SKM-1 treated with dmso at 0.1 percent for 144 hours (cell line): ENCODE measurements at regions not wholly inside any gene's neighbourhood (a gene's known extent, or its start where the extent isn't known, plus 50 kb on each side); places are given as distances from the start of the nearest gene placed in this dataset.

Source experiments
- DNase-seq: peaks from one replicate; lab custom pipeline; 2025; ENCODE audit not compliant: unreplicated experiment; lab: John Stamatoyannopoulos, UW

DNA sequence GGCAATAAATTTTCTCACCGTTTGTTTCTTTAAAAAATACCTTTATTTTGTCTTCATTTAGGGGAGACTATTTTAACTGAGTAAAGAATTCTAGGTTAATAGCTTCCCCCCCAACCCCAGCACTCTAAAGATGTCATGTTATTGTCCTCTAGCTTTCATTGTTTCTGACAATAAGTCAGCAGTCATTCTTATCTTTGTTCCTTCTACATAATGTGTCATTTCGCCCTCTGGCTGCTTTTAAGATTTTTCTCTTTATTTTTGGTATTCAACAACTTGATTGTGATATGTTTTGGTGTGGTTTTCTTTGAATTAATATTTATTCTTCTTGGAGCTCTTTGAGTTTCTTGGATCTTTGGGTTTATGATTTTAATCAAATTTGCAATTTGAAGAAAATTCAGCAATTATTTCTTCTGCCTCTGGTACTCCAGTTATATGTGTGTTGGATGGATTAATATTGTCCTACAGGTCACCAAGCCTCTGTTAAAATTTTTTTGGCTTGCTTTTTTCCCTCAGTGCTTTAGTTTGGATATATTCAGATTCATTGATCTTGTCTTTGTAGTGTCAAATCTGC, 64.6 kb upstream of the ELN start:
- no peak for DNase-seq

DNA sequence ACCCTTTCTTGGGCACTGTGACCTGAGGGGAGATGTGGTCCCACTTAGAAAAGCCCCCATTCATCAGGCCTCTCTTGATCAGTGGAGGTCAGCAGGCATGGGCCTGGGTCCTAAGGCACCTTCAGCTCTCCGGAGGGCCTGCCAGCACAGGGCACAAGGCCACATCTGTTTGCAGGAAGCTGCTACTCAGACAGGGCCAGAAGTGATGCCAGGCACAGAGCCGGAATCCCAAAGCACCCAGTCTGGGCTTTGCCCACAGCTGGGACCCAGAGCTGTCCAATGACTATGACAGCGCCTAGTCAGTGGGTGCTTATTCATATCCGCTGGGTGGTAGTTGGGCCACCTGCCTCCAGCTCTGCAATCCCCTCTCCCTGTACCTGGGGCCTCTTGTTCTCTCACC, 63.2 kb upstream of the ELN start:
- DNase-seq = no peak

DNA sequence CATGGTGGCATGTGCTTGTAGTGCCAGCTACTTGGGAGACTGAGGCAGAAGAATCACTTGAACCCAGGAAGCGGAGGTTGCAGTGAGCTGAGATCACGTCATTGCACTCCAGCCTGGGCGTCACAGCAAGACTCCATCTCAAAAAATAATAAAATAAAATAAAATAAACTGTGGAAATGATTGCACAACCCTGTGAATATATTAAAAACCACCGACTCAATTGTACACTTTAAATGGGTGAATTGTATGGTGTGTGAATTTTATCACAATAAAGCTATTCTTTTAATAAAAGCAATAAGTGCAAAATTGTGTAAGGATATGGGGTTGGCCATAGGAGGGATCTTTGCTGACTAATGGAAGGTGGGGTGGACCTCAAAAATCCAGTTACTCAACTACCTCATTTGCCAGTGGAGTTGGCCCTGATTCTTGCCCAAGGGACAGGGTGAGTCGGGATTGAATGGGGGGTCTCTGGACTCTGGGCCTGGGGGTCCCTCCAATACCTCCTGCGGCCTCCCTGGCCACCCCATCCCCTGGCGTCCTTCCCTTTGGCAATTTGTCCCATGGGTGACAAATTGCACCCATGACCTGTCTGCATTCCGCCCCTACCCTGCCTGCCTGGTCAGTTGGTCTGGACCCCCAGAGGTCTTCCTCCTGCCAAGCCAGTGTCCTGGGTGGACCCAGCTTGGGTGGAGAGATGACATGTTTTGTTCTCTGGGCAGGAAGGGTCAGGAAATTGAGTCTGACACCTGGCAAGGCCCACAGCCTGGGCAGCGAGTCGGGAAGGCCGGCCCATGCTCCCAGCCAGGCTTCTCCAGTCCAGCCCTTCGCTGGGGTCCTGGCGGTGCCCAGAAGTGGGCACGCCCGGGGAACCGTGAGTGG, 61.7 kb upstream of the ELN start:
- DNase-seq = no peak

DNA sequence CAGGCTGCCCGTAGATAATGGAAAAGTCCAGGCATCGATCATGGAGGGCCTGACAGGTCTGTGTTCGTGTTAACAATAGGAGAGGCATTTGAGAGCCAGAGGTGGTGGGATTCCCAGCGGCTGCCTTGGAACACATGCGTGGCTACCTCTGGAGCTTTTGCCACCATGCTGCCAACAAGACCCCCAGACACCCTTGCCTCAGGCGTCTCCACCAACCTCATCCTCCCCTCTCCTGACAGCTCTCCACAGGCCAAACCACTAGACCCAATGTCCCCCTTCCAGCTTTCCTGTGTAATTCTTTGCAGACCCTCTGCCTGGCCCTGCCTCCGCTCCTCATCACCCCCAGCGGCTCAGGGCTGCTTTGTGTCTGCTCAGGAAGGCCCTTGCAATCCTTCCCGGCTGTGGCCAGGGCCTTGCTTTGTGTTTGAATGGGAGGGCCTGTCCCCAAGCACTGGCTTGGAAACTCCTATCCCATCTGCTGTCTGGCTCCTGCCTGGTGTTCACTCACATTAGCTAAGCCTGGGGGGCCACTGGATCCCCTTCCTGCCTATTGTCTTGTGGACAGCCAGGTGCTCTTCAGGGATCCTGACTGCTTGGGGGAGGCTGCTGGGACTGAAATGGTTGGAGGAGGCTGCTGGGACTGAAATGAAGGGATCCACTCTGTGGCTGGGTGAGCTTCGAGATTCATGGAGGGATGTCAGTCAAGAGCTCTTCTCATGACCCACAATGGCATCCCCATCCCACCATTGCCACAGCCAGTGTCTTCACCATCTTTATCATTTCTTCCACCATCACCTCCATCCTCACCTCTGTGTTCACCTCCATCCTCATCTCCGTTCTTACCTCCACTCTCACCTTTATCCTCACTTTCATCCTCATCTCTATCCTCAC, 60.8 kb upstream of the ELN start:
- no peak for DNase-seq

DNA sequence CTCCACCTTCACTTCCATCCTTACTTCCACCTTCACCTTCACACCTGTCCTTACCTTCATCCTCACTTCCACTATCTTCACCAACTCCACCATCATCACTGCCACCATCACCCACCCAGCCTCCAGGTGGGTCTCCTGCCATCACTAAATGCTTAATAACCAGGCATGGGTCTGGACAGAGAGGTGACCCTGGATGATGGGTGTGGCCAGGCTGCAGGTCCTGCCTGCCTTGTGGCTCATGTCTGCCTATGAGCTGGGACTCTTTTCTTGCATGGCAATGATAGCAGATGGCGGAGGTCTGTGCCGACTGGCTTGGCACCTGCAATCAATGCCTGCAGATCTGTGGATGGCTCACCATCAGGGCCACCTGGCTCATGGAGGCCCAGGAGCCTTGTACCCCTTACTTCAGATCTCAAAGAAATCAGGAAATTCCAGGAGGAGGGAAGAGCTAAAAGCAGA, 60.1 kb upstream of the ELN start:
- DNase-seq = no peak

DNA sequence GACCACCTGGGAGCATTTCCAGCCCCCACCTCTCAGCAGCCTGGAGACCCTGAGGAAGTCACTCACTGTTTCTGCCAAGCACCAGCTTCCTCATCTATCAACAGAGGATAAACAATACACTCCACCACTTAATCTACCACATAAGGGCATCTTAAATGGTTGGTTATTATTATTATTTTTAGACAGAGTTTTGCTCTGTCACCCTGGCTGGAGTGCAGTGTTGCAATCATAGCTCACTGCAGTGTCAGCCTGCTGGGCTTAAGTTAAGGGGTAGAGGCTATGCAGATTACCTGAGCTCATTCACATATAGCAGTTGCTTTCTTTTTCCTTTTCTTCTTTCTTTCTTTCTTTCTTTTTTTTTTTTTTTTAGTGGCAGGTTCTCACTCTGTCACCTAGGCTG, 59.5 kb upstream of the ELN start:
- no peak for DNase-seq

DNA sequence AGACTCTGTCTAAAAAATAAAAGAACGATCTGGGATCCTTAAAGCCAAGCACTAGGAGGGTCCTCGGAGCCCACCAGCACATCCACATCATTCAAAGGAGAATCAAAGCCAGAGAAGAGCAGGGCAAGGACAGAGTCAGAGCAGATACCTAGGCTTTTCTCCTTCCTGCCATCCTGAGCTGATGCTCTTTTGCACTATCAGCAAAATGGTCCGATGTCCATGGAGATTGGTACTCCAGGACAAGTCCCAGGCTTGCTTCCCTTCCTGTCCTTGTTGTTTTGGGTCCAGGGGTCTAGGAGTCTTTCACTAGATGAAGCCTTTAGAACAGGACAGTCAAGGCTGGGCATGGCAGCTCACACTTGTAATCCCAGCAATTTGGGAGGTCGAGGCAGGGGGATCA, 58.0 kb upstream of the ELN start:
- no peak for DNase-seq

DNA sequence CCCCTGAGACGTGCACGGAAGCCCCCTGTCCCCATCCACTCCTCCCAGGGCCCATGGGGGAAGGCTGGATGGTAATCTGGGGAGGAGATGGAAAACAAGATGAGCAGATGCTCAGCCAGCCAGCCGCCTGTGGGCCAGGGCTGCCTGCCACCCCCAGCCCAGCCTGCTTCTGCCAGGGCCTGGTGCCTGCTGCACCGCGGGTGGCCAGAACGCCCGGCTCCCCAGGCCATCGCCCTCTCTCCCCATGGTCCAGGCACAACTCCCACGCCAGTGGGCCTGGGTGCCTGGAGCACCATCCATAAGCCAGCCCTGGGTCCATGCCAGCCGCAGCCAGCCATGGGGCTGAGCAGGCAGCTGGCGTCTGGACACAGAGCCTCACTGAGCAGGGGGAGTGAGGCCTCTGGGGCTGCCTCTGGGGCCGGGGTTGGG, 57.2 kb upstream of the ELN start:
- DNase-seq = no peak

DNA sequence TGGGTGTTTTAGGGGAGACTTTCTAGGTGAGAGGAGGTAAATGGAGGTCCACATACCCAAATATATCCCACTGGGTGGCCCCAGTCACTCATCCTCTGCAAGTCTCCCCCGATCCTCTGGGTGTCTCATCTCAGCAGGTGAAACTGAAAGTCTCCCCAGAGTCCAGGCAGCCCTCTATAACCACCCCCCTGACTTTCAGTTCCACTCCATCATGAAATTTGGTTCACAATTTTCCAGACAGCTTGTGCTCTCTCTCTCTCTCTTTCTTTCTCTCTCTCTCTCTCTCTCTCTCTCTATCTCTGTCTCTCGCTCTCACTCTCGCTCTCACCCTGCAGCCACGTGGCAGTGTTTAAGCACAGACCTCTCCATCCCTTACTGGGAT, 56.7 kb upstream of the ELN start:
- DNase-seq = no peak

DNA sequence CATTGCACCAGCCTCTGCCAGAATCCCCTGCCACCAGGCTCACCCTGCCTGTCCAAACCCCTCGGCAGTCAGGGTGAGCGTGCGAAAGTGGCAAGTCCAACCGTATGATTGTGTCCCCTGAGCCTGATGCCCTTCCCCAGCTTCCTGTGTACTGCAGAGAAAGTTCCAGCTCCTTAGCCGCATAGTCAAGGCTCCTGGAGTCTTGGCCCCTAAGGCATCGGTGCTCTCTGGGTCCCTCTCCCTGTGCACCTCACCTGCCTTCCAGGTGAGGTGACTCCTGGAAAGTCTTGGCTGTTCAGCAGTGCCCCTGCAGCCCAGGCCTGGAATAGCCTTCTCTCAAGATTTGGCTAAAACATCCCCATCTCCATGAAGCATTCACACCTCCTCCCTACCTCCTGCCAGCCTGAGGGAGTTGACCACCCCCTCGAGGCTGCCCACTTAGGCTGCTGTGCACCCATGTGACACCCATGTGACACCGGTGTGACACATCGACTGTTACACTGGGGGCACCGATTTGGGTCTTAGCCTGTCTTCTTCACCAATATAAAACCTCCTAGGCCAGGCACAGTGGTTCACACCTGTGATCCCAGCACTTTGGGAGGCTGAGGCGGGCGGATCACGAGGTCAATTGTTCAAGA, 56.1 kb upstream of the ELN start:
- DNase-seq = no peak

DNA sequence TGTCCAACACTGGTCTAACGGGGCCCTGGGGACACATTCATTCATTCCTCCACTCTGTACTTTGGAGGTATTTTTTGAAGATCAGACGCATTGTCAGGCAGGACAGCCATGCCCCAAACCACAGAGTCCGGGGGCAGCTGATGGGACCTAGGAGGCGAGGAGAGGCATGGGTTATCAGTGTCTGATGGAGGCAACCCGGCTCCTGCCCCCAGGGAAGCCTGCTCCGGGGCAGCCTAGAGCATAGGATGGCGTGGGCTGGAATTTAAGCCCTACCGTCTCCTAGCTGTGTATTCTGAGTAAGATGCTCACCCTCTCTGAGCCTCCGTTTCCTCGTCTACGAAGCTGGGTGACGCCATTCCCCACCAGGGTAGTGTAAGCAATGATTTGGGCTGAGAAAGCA, 55.4 kb upstream of the ELN start:
- no peak for DNase-seq

DNA sequence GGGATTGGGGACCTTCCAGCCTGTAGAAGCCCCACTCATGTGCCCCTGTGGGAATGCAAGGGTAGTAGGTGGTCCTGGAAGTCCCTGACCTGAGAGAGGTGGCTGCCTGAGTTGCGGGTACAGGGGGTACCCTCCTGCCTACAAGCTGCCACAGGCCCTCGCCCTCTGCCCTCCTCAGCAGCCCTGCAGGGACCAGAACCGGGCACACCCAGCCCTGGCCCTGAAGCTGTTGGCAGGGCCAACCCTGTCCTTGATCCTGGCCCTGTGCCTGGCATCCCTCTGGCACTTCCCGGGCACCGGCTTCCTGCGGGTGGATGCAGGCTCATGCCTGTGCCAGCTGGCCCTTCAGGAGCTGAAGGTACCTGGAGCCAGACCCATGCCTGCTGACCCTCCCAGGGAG, 54.9 kb upstream of the ELN start:
- no peak for DNase-seq

DNA sequence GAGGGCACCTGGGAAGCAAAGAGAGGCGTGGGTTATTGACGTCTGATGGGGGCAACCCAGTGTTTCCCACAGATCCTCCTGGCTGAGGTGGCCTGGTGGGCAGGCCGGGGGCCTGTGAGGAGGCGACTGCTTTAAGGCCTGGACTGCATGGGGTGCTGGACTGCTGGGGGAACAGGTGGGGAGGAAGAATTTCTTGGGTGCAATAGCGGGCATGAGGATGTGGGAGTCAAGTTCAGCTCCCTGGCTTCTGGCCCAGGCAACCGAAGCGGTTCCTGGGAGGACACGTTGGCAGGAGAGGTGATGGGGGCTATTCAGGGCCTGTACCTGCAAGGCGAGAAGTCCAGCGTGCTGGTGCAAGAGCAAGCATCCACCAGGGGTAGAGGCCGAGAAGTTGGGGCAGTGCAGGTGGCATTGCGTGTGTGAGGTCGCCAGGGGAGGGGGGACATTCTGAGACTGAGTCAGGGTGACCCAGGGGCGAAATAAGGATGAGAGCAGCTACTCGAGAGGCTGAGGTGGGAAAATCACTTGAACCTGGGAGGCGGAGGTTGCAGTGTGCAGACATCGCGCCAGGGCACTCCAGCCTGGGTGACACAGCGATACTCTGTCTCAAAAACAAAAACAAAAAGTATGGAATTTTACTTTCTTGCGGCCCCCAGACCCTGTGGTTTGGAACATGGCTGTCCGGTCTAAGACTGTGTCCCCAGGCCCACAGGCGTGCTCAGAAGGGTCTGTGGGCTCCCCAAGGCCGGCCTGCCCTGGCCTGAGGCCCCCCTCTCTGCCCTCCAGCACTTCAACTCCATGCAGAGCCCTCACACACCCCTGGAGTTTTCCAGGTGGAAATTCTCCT, 53.6 kb upstream of the ELN start:
- no peak for DNase-seq

DNA sequence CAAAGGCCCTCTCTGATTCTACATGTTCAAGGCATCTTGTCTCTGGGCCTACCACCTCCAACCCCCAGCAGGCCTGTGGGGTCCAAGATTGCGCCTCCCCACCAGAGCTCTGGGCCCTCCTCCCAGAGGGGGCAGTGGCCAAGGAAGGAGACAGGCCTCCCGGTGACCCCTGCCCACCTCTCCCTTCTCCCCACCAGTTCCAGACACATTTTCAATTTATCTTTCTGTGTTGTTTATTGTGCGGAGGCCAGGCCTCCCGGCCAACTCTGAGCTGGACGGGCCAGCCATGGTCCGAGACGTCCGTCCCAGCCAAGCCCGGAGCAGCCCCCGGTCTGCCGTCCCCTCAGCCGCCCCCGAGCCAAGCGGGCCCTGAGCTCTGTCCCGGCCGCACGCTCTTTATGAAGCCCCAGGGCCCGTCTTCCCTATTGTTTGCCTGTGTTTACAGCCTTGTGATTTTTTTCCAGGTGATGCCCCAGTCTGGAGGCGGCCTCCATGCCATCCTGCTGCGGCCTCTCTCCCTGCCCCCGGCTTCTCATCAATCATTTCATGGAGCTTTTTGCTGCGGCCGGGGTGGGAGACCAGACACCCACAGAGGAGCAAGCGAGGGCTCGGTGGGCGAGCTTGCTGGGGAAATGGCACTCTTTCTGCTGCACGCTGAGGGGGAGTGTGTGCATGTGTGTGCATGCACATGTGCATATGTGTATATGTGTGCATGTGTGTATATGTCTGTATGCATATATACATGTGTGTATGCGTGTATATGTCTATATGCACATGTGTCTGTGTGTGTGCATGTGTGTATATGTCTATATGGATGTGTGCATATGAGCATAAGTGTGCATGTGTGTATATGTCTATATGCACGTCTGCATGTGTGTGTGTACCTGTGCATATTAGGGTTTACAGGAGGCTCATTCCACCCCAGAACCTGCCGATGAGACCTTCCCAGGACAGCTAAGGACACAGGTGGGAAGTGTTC, 52.7 kb upstream of the ELN start:
- DNase-seq = no peak

DNA sequence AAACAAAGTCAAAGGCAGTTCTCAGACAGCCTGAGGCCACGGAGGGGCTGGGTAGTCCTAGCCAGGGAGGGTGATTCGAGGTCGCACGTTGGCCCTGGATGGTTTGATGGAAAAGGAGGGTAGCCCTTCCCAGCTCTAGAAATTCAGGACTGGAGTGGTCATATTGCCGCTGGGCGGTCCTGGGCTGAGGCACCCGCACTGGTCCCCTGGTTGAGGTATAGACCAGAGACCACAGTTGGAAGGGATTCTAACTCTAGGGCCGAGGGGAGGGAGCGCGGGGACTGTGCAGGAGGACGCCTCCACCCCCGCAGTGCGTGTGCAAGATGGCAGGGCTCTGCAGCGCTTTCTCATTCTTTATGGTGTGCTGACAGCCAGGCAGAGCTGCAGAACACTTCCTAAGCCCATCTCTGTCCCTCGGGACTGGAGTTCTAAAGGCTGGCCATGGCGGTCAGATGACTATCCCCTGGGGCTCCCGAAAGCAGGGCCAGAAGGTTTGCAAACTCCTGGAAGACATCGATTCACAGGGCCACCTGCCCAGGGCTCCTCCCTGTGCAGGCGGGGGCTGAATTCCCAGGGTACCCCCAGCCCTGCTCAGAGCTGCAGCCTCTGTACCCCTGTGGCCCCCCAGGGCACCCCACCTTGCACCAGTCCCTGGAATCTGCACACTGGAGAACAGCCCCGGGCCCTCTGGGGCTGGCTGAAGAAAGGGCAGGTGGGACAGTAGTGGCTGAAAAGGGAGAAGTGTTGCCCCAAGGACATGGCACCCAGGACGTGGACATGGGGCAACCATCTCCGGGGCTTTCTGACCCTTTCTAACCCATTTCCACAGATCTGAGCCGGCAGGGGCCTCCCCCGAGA, 51.0 kb upstream of the ELN start:
- DNase-seq = no peak

DNA sequence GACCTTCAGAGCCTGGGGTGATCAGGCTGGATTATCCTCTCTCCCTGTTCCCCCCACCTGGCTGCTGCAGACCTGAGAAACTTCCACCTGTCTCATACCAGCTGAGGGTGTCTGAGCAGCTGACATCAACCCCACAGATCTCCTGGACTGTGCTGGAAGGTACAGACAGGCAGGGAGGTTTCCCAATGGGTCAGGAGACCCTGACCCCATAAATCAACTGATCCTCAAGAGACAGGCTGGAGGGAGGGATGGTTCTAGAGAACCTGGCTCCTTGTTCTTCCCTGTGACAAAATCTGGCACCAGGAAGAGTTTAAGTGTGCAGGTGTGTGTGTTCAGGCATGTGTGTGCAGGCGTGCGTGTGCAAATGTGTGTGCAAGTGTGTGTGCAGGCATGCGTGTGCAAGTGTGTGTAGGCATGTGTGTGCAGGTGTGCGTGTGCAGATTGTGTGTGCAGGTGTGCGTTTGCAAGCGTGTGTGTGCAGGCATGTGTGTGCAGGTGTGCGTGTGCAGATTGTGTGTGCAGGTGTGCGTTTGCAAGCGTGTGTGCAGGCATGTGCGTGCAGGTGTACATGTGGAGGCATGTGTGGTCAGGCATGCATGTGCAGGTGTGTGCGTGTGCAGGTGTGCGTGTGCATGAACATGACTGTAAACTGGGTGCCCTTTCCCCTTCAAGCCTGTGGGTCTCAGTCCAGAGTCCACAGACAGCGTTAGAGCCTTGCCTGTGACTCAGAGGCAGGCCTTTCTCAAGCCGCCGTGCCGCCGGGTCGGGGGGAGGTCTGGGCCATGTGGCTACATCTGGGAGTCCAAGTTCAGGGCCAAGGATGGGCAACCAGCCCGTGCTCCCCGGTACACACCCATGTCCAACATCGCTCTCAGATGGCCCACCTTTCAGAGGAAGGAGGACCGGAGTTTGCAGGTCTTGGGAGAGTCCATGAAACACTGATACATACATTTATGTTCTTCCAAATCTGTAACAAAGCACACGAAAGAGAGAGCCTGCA, 50.1 kb upstream of the ELN start:
- DNase-seq = no peak
